ENCODE measurements at regions not wholly inside any gene's neighbourhood (a gene's known extent, or its start where the extent isn't known, plus 50 kb on each side); places are given as distances from the start of the nearest gene placed in this dataset.

DNA sequence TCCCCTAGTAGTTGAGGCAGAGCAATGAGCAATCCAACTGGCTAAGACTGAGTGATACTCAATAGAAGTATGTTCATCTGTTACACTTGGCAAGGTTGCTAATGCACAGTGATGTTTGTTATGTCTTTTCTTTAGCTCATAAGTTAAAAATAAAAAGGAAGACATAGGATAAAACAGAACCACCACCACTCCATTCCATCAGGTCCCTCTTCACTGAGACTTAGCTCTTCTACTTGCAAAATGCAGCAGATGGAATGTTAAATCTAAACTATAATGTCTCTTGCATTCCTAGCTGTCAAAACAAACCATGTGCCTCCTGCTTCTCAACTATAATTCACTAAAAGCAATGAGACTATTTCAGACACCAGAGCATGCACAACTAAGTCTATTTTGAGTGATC, 265.6 kb upstream of the UBE2E2 start:
- TF ChIP-seq, protein P1, sequence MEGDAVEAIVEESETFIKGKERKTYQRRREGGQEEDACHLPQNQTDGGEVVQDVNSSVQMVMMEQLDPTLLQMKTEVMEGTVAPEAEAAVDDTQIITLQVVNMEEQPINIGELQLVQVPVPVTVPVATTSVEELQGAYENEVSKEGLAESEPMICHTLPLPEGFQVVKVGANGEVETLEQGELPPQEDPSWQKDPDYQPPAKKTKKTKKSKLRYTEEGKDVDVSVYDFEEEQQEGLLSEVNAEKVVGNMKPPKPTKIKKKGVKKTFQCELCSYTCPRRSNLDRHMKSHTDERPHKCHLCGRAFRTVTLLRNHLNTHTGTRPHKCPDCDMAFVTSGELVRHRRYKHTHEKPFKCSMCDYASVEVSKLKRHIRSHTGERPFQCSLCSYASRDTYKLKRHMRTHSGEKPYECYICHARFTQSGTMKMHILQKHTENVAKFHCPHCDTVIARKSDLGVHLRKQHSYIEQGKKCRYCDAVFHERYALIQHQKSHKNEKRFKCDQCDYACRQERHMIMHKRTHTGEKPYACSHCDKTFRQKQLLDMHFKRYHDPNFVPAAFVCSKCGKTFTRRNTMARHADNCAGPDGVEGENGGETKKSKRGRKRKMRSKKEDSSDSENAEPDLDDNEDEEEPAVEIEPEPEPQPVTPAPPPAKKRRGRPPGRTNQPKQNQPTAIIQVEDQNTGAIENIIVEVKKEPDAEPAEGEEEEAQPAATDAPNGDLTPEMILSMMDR (conservative IDR thresholded peaks at IDR 0.05; ENCODE audit: low read depth, low read length): no peak
- no peak for TF ChIP-seq EZH2 (IDR thresholded peaks at IDR 0.05; ENCODE audit: low read length, unreplicated experiment)
